ENCODE measurements at regions not wholly inside any gene's neighbourhood (a gene's known extent, or its start where the extent isn't known, plus 50 kb on each side); places are given as distances from the start of the nearest gene placed in this dataset.

DNA sequence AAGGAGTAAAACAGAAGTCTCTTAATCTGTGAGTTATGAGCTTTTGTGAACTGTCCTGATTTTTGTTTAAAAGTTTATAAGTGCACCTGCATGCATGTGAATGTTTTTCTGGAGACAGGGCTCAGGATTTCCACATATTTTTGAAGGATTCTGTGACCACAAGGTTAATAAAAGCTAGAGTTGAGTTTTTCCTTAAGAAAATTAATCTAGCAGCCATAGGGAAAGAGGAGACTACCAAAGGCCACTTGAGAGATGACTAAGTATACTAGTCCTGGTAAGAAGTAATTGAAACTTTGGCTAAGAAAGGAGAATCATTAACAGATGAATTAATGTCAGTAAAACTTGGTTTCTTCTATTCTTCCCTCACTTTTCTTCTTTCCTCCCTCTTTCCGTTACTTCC, 176.8 kb upstream of the EPHA3 start:
- no peak for TF ChIP-seq GABPA (IDR thresholded peaks at IDR 0.05; ENCODE audit: low read depth)
- TF ChIP-seq, protein P1, sequence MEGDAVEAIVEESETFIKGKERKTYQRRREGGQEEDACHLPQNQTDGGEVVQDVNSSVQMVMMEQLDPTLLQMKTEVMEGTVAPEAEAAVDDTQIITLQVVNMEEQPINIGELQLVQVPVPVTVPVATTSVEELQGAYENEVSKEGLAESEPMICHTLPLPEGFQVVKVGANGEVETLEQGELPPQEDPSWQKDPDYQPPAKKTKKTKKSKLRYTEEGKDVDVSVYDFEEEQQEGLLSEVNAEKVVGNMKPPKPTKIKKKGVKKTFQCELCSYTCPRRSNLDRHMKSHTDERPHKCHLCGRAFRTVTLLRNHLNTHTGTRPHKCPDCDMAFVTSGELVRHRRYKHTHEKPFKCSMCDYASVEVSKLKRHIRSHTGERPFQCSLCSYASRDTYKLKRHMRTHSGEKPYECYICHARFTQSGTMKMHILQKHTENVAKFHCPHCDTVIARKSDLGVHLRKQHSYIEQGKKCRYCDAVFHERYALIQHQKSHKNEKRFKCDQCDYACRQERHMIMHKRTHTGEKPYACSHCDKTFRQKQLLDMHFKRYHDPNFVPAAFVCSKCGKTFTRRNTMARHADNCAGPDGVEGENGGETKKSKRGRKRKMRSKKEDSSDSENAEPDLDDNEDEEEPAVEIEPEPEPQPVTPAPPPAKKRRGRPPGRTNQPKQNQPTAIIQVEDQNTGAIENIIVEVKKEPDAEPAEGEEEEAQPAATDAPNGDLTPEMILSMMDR (IDR thresholded peaks at IDR 0.05 in 2 of 3, conservative IDR thresholded peaks at IDR 0.05 in 1 of 3; ENCODE audit: control insufficient read depth in 2 of 3, extremely low read depth in 1 of 3, insufficient read depth in 1 of 3, low read depth in 3 of 3, low read length in 3 of 3): no peak
- no peak for TF ChIP-seq SUZ12 (IDR thresholded peaks at IDR 0.05; ENCODE audit: unreplicated experiment)
- TF ChIP-seq BCLAF1 (IDR thresholded peaks at IDR 0.05): no peak
- TF ChIP-seq SP1 (IDR thresholded peaks at IDR 0.05; ENCODE audit: low read depth, low read length): no peak

Data from GM12878 (cell line).